ENCODE measurements at regions not wholly inside any gene's neighbourhood (a gene's known extent, or its start where the extent isn't known, plus 50 kb on each side); places are given as distances from the start of the nearest gene placed in this dataset.
"Not testable (repeated sequence)": the region's sequence is repeated elsewhere in the genome, so short reads cannot be mapped to it uniquely, and the experiment has no call there.

DNA sequence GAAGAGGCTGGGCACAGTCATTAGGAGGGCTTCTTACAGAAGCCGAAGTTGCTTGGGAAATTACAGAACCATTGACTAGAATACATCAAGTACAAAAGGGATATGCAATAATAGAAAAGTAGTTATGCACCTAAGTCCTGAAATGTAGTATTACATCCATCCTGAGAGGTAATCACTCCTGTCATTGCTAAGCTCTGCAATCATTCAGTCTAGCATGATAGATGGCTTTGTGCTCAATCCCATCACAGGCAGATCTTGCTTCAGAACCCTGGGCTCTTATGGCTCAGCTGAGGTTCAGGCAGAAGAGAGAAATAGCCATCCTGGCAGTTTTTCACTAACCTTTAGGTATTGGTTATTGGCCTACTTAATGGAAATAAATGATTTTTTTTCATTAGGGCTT lies 231.7 kb upstream of the AFF2 start:
- DNase-seq (ENCODE audit: low read depth in 3 of 3) = no peak

DNA sequence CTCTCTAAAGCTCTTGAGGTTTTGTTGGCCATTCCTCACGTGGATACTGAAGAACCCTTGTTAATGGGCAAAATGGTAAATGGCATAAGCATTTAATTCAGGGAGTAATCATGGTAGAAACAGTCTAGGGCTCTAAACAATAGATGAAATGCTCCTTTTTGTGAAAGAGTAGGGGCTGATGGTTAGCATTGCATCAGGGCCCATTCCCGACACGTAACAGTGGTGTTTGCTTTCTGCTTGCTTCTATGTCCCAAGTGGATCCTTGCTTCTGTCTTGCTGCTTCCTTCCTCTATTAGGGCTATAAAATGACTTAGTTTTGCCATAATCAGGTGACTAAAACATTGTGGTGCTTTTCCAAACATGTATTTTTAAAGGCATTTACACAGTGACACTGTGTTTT lies 230.9 kb upstream of the AFF2 start:
- no peak for DNase-seq (ENCODE audit: low read depth in 3 of 3)

DNA sequence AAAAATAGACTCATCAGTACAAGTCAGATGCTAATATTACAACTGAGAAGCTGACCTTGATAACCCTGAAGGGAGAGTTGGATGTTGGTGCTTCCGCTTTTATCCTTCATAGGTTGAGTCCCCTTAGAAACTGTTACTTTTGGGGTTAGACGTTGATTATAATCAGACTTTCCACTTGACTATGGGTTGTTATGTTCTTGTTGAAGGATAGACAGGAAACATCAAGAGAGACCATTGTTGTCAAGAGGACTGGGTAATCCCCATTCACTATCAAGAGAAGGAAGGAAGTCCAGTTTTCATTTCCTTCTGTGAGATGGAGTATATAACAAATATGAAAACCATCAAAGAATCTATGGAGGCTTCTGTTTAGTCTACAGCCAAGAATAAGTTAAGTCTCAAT lies 229.9 kb upstream of the AFF2 start:
- no peak for DNase-seq (ENCODE audit: low read depth in 3 of 3)

DNA sequence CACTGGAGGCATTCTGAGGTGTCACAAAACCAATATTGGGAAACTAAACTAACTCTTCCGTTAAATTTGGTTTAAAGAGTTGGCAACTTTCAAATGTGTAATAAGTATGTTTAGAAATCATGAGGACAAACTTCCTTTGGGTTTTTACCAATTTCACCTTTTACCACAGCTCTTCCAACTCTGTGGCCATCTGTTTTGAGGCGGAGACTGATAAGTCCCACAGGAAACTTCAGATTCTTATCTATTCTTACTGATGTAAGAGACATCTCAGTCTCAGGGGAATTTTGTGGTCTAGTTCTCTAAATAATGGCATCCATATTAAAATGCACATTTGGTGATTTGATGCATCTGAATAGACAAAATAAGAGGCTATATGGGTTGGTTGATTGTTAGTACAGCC lies 229.2 kb upstream of the AFF2 start:
- DNase-seq (ENCODE audit: low read depth in 3 of 3) = no peak

DNA sequence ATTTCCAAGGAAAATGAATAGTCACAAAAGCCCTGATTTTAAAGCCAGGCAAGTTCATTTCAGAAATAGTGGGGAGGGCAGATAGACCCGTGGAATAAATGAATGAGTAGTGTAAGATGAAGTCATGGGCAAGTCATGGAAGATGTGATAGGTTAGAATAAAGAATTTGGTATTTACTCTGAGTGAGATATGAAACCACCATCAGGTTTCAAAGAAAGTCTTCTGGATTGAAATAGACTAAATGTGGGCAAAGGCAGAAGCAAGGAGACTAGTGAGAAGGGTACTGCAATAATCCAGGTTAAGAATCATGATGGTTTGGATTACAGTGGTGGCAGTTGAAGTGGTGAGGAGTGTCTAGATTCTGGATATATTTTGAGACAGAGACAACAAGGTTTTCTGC lies 218.5 kb upstream of the AFF2 start:
- no peak for DNase-seq (ENCODE audit: low read depth in 3 of 3)

DNA sequence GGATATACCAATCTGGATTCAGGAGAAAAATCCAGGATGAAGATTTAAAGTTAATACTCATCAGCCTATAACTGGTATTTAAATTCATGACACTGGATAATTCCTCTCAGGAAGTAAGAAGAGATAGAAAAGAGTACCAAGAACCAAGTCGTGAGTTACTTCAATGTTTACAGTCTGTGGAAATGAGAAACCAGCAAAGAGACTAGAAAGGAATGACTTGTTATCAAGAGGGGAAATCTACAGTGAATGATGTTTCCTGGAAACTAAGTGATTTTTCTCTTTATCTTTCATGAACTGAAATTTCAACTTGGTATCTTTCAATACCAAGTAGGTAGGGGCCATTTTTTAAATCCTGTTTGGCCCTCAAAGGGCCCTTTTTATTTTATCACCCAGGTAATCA lies 217.9 kb upstream of the AFF2 start:
- no peak for DNase-seq (ENCODE audit: low read depth in 3 of 3)

DNA sequence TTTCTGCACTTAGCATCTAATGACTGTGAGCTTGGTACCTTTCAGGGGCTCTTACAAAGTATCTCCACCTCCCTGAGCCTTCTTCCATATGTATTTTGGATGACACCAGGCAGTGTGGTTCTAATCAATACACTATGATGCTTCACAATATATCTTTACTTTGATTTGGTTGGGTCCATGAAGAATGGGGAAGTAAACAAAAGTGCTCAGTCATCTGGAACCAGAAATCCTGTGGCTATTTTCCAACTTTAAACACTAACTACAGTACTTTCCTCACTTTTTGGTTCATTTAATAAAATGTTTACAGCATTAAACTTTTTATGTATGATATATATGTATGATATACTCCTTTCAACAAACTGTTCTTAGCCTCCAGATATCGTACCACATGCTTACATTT lies 216.4 kb upstream of the AFF2 start:
- no peak for DNase-seq (ENCODE audit: low read depth in 3 of 3)

DNA sequence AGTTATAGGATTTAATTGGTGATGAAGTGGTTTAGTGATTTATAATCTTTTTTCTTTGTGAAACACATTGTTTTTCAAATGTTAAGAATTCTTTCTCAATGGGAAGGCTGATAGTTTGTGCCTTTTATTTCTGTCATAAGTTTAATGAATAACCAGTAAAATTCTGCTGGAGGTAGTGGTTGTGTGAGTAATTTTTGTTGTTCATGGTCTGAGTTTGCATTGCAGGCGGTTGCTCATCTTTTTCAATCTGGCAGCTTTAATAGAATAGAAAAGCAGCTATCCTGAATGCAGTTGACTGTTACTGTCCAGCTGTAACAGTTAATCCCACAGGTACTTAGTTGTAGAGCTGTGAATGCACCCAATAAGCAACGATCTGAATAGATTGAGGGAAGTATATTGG lies 215.6 kb upstream of the AFF2 start:
- DNase-seq (ENCODE audit: low read depth in 3 of 3) = no peak

DNA sequence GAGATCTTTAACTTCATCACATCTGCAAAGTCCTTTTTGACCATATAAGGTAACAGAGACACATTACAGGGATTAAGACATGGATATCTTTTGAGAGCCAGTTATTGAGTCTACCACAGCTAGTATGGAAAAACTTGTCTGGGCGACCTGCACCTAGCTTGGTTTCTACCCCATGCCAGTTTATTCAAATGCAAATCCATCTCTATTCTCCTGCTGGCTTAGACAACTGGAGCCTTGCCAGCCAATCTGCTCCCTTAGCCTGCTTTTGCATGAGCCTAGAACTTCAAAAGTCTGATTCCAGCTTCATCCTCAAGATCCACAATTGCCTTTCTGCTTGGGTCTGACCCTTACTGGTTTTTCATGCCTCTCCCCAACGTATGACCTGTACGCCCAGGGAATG lies 212.0 kb upstream of the AFF2 start:
- no peak for DNase-seq (ENCODE audit: low read depth in 3 of 3)

DNA sequence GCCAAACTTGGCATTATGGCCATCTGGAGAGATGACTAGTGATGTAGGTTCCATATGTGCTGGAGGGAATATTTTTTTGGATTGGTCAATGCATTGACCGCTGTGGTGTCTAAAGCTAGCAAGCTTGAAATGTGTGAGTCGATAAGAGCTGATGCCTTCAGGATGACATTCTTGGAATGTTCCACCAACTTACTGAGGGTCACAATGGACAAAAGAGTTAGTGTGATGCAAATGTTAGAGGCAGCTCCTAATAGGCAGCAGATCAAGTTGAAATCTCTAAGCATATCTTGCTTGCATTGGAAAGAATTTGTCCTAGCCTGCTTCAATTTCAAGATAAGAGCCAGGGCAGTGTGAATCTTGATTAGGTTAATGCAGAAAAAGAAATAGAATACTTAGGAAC lies 210.4 kb upstream of the AFF2 start:
- DNase-seq (ENCODE audit: low read depth in 3 of 3) = no peak

DNA sequence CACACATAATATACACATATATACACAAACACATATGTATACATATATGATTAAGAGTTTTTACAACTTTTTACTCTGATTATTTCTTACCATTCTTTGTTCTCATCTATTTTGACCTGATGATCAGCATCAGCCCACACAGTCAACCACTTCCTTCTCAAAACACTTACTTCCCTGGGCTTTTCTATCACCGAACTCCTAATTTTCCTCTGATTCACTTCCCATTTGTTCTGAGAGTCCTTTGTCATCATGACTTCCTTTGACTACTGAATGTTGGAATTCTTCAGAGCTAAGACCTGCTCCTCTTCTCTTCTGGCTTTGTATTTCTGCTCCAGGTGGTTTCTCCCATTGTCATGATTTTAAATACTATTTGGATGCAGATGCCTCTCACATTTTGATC lies 209.5 kb upstream of the AFF2 start:
- no peak for DNase-seq (ENCODE audit: low read depth in 3 of 3)

DNA sequence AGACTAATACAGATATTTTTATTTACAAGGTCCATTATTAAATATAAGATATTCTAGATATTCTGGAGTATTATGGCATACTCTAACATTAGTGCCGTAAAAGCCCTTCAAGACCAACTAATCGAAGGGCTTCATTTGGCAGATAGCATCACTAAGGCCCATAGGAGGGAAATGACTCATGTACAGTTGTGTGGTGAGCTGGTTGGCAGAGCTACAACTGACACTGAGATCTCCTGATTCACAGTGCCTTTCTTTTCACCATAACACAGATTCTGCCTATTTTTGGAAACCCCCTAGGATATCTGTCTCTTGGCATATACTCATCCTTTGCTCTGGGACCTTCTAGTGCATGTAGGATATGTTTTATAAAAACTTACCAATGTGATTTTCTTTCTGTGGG lies 201.7 kb upstream of the AFF2 start:
- DNase-seq (ENCODE audit: low read depth in 3 of 3) = no peak

DNA sequence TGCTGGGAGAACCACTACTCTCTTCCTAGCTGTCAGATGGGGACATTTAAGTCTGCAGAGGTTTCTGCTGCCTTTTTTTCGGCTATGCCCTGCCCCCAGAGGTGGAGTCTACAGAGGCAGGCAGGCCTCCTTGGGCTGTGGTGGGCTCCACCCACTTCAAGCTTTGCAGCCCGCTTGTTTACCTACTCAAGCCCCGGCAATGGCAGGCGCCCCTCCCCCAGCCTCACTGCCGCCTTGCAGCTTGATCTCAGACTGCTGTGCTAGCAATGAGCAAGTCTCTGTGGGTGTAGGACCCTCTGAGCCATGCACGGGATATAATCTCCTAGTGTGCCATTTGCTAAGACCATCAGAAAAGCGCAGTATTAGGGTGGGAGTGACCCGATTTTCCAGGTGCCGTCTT lies 195.2 kb upstream of the AFF2 start:
- DNase-seq (ENCODE audit: low read depth in 3 of 3) = not testable (repeated sequence)

DNA sequence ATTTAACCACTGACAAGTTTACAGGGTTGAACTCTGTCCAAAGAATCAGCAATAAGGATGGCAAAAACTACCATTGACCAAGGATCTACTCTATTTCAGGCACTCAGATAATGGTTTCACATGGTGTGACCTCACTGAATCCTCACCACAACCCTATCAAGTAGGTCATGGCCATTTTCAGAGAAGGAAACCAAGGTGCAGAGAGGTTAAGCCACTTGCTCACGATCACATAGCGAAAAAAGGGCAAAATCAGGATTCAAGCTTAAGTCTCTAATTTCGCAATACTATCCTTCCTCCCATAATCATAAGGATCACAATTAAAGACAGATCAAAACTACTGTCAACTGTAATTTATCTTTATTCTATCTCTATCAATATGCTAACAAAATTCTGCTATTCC lies 191.0 kb upstream of the AFF2 start:
- no peak for DNase-seq (ENCODE audit: low read depth in 3 of 3)

DNA sequence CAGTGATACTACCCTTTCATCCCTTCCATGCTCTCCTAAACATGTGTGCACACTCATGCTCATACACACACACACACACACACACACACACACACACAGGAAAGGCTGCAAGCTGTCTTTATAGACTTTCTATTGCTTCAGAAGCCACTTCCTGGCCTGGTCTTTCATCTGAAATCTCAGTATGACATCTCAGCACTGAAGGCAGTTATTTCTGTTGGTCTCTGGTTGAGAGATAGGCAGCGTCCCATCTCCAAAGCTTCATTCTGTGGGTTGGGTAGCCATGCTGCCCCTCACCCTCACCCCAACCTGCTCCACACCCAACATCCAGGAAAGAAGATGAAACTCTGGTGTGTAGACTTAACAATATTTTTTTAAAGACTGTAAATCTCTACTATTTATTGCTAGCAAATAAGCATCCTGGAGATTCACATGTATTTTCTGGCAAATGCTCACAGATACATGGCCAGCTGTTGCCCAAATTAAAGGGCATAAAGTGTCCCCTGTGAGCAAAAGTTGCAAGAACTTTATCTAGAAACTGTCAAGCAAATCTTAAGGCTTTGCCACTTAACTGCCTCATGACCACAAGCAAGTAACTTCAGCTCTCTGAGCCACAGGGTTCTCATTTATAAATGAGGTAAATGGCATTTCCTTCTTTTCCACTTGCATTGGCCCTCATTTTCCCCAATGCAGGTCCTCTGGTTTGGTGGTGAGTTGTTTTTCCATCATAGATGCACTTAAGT lies 189.8 kb upstream of the AFF2 start:
- peak in 2 of 3 experiments; percentile 10 to 42 for DNase-seq (ENCODE audit: low read depth in 3 of 3)

DNA sequence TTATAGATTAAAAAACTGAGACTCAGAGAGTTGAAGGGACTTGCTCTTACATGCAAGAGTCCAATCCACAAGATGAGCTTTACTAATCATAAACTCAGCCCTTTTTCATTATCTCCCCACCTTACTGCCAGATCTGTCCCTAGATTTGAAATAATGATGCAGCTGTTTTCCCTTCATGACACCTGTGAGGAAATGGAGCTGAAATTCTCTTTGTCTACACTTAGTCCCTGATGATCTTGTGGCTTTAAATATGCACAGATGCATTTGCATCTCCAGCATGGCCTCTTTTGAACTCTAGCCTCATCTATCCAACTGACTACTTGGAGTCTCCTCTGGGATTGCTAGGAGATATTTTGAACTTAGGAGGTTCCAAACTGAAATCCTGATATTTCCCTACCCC lies 188.9 kb upstream of the AFF2 start:
- DNase-seq (ENCODE audit: low read depth in 3 of 3) = no peak

DNA sequence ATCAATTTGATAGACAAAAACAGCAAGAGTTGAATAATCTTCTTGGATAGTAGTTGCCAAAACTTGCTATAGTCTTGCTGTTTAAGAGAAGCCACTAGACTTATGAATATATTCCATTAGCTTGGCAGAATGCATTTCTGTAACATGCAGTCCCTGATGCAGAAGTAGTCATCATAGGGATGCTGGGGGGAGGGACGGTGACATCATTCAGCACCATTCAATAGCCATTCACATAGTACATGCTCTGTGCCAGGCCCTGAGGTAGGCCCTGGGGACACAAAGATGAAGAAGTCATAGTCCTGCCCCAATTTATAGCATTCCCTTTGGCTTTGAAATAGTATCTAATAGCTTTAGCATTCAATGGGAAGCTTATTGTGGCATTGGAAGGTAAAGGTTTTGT lies 185.5 kb upstream of the AFF2 start:
- DNase-seq (ENCODE audit: low read depth in 3 of 3) = no peak

DNA sequence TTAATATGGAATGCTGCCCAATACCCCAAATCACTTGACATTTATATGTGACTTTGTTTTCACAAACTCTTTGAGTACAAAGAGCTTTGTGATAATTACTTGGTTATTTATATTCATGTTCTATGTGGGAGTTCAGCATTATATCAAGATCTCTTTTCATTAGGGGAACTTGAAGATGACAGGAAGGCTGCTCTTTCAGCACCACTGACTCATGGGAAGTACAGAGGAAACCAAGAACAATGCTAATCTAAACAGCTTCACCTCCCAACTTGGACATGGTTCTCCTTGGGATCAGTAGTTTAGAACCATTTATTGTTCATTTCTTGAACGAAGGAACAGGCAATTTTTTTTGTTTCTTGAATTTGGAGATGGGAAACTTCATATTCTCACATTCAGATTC lies 184.0 kb upstream of the AFF2 start:
- no peak for DNase-seq (ENCODE audit: low read depth in 3 of 3)

DNA sequence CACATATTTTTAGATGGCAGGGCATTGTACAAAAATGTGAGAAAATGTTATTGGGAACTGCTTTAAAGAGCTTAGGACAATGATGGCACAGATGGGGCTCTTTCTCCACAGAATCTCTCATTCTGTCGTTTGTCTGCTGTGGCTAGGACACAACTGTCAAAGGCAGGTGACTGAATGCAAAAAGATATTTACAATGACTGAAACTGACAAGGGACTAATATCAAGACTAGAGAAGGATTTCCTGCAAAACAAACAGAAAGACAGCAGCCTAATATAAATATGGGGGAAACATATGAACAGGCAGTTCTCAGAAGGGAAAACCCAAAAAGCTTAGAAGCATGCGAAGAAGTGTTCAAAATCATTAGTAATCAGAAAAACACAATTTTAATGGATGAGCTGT lies 177.5 kb upstream of the AFF2 start:
- no peak for DNase-seq (ENCODE audit: low read depth in 3 of 3)

DNA sequence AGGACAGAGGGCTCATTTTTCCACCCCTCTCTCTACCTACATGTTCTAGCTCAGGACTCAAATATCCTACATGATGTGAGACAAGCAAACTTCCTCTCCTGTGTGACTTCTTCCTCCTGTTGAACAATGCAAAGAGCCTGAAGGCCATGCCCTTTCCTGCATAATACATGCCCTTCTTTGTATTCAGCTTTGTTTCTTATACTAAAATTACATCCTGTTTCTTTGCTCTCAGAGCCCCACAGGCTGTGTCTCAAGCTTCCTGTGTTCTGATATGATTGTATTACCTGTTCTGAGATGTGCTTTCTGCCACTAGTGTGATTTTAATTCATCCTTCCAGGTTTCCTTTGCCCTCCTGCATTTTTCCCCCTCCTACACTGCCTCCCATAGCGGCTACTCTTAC lies 166.4 kb upstream of the AFF2 start:
- DNase-seq (ENCODE audit: low read depth in 3 of 3) = no peak

DNA sequence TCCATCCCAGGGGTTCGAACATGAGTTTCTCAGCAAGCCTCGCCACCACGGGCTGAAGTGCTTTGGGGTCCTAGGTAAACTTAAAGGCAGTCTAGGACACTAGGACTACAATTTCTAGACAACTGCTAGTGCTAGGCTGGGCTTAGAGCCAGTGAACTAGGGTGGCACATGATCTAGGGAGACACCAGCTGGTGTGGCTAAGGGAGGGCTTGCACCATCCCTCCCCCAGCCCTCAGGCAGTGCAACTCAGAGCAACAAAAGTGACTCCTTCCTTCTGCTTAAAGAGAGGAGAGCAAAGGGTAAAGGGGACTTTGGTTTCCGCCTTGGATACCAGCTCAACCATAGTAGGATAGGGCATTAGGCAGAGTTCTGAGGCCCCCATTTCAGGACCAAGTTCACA lies 162.5 kb upstream of the AFF2 start:
- DNase-seq (ENCODE audit: low read depth in 3 of 3) = no peak

DNA sequence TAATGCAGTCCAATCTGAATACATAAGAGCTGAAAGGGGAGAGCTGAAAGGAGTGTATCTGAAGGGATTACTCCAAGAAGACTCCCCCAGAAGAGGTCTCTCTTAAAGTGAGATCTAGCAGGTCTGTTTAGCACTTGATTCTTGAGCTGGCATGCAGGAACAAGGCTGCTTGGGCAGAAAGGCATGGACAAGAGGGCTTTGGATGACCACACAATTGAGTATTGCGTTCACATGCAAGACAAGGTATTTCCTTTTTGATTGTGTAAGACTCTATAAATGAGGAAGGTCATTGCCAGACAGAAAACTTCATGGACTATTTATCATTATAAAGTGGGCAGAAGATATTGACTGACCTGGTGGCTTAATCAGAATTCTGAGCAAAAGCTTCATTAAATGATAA lies 145.5 kb upstream of the AFF2 start:
- no peak for DNase-seq (ENCODE audit: low read depth in 3 of 3)

DNA sequence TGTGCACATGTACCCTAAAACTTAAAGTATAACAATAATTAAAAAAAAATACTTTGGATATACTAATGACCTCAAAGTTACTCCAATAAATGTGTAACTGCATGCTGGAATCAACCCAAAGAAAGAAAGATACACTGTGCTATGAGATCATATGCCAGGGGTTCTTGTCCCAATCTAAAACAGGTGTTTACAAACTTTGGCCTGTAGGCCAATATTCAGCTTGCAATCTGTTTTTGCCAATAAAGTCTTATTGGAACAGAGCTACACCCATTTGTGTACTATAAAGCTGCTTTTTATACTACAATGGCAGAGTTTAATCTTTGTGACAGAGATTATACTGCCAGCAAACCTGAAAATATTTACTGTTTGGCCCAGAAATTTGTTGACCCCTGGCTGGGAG lies 138.8 kb upstream of the AFF2 start:
- DNase-seq (ENCODE audit: low read depth in 3 of 3) = no peak

DNA sequence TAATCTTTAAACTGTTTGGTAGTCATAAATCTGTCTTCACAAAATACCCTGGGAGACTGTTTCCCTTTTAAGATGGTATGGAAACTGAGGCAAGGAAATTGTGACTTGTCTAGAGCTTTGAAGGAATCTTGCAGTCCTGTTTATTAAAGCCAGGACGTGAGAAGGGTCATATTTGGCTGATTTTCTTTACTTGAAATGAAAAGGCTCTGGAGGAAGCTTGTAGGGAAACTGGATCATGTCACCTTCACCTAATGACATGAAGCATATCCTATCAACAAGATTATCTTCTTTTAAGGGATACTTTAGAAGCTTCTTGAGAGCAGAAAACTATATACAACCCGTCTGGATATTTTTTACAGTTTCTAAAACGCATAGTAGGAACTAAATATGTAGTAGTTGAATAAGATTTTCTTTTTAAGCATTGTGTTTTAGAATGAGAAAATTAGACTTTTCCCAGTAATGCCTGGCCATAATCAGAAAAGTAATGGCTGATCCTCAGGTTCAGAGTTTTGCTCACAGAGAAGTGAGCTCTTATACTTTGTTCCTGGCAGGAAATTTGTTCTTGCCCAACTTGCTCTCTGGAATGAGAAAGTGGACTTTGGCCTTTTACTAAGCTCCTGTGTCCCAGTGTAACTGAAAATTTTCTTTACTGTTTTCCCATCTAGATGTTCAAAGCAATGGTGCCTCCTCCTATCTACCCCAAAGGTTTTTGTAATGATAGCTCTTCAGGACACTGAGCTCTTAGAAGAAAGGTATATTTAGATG lies 136.8 kb upstream of the AFF2 start:
- no peak for DNase-seq (ENCODE audit: low read depth in 3 of 3)

Data from stimulated activated CD4-positive, alpha-beta T cell treated with anti-CD3 and anti-CD28 coated beads, TNF-alpha, amount 100 ng/mL, for 24 hours (primary cell).